Retinal pigment epithelial cell (primary cell): ENCODE measurements at regions not wholly inside any gene's neighbourhood (a gene's known extent, or its start where the extent isn't known, plus 50 kb on each side); places are given as distances from the start of the nearest gene placed in this dataset.

Source experiments
- DNase-seq: peaks from one replicate; pipeline ENCODE4 v3.0.0-alpha.2; 2010; ENCODE audit warnings: low read depth
- H3K4me3 ChIP-seq: 2 replicates; pipeline ENCODE4 v1.5.1; 2011; ENCODE audit warnings: mild to moderate bottlenecking, low read length, control low read depth, moderate library complexity
- CTCF ChIP-seq: conservative IDR thresholded peaks from 2 replicates; pipeline ENCODE4 v1.5.1; 2011; ENCODE audit warnings: low read depth, low read length, control low read depth, inconsistent platforms

GRCh38 chr6:74936886-74937285 is 269.0 kb downstream of the COL12A1 start:
- H3K4me3 ChIP-seq = no peak overlapping the region
- TF ChIP-seq CTCF = no peak
- DNase-seq = no peak

- no peak overlapping the region for H3K4me3 ChIP-seq
- TF ChIP-seq CTCF = no peak
- DNase-seq = no peak
These were observed 273.5 kb downstream of the COL12A1 start for GRCh38 chr6:74932232-74932888.

- no peak for TF ChIP-seq CTCF
- no peak overlapping the region for H3K4me3 ChIP-seq
- DNase-seq = peak; percentile 16
These were observed 274.3 kb downstream of the COL12A1 start for GRCh38 chr6:74931558-74931957.

GRCh38 chr6:74928203-74928602 is 277.6 kb downstream of the COL12A1 start:
- no peak for TF ChIP-seq CTCF
- H3K4me3 ChIP-seq = no peak overlapping the region
- DNase-seq = no peak

- no peak overlapping the region for H3K4me3 ChIP-seq
- no peak for TF ChIP-seq CTCF
- no peak for DNase-seq
These were observed 278.6 kb downstream of the COL12A1 start for GRCh38 chr6:74927299-74927698.

- H3K4me3 ChIP-seq = no peak overlapping the region
- no peak for DNase-seq
- TF ChIP-seq CTCF = no peak
These were observed 280.2 kb downstream of the COL12A1 start for GRCh38 chr6:74925683-74926082.

GRCh38 chr6:74914888-74915287 is 291.0 kb downstream of the COL12A1 start:
- H3K4me3 ChIP-seq = no peak overlapping the region
- TF ChIP-seq CTCF = no peak

More at GRCh38 chr6:74914888-74915287, 291.0 kb downstream of the COL12A1 start:
- no peak for DNase-seq
